Mesenchymal stem cell (in vitro differentiated cells and primary cell): ENCODE measurements at regions not wholly inside any gene's neighbourhood (a gene's known extent, or its start where the extent isn't known, plus 50 kb on each side); places are given as distances from the start of the nearest gene placed in this dataset.

Source experiments
- DNase-seq: peaks from one replicate; pipeline ENCODE4 v3.0.0-alpha.2; 2013
- H2AFZ ChIP-seq: one replicate; pipeline ENCODE4 v1.6.1; 2013; ENCODE audit warnings: low read depth, mild to moderate bottlenecking, control low read depth, inconsistent platforms, low read length, moderate library complexity
- H2AK5ac ChIP-seq: 2 replicates; pipeline ENCODE4 v1.6.1; 2013; ENCODE audit warnings: low read length, moderate library complexity, mild to moderate bottlenecking, inconsistent platforms; ENCODE audit not compliant: severe bottlenecking
- H2BK120ac ChIP-seq: one replicate; pipeline ENCODE4 v1.6.1; 2013; ENCODE audit warnings: low read depth, mild to moderate bottlenecking, inconsistent platforms, low read length, moderate library complexity
- H2BK12ac ChIP-seq, 2 experiments: one replicate each; pipeline ENCODE4 v1.6.1; 2013; ENCODE audit warnings: inconsistent platforms in 2 of 2, low read length in 2 of 2, mild to moderate bottlenecking in 2 of 2, moderate library complexity in 2 of 2, control low read depth in 1 of 2
- H2BK15ac ChIP-seq: one replicate; pipeline ENCODE4 v1.6.1; 2013; ENCODE audit warnings: mild to moderate bottlenecking, low read depth, inconsistent platforms; ENCODE audit not compliant: poor library complexity, severe bottlenecking
- H2BK5ac ChIP-seq: 2 replicates; pipeline ENCODE4 v1.6.1; 2013; ENCODE audit warnings: low read depth, mild to moderate bottlenecking, low read length, control low read depth, inconsistent platforms; ENCODE audit not compliant: poor library complexity, severe bottlenecking
- H3K14ac ChIP-seq, 2 experiments: one replicate each; pipeline ENCODE4 v1.6.1; 2013; ENCODE audit warnings: inconsistent platforms in 2 of 2, low read length in 2 of 2, control low read depth in 1 of 2, mild to moderate bottlenecking in 1 of 2, moderate library complexity in 1 of 2
- H3K18ac ChIP-seq, 2 experiments: one replicate each; pipeline ENCODE4 v1.6.1; 2013; ENCODE audit warnings: inconsistent platforms in 2 of 2, low read length in 2 of 2, control low read depth in 1 of 2, low read depth in 1 of 2, mild to moderate bottlenecking in 1 of 2
- H3K23ac ChIP-seq, 2 experiments: one replicate each; pipeline ENCODE4 v1.6.1; 2013; ENCODE audit warnings: inconsistent platforms in 2 of 2, low read length in 2 of 2, mild to moderate bottlenecking in 2 of 2, moderate library complexity in 2 of 2, control low read depth in 1 of 2
- H3K27ac ChIP-seq: 2 replicates; pipeline ENCODE4 v1.5.1; 2013; ENCODE audit warnings: mild to moderate bottlenecking, moderate library complexity, low read length, control low read depth, inconsistent platforms; ENCODE audit not compliant: poor library complexity, severe bottlenecking
- H3K27me3 ChIP-seq, 2 experiments: 2 replicates each; pipeline versions ENCODE4 v1.6.1 to v1.7.0; 2013; ENCODE audit warnings: low read length in 2 of 2, mild to moderate bottlenecking in 2 of 2, moderate library complexity in 2 of 2, control low read depth in 1 of 2, inconsistent platforms in 1 of 2; ENCODE audit not compliant: control insufficient read depth in 1 of 2, insufficient read depth in 1 of 2
- H3K36me3 ChIP-seq, 2 experiments: 2 replicates each; pipeline versions ENCODE4 v1.6.1 to v1.7.0; 2013; ENCODE audit warnings: low read length in 2 of 2, control low read depth in 1 of 2, inconsistent platforms in 1 of 2, low read depth in 1 of 2, mild to moderate bottlenecking in 1 of 2; ENCODE audit not compliant: insufficient read depth in 2 of 2, control insufficient read depth in 1 of 2
- H3K4ac ChIP-seq, 2 experiments: one replicate each; pipeline ENCODE4 v1.6.1; 2013; ENCODE audit warnings: inconsistent platforms in 2 of 2, low read length in 2 of 2, mild to moderate bottlenecking in 2 of 2, moderate library complexity in 2 of 2, control low read depth in 1 of 2, low read depth in 1 of 2
- H3K4me1 ChIP-seq: 2 replicates; pipeline ENCODE4 v1.6.1; 2013; ENCODE audit warnings: low read depth, low read length, control low read depth; ENCODE audit not compliant: control insufficient read depth, insufficient read depth
- H3K4me2 ChIP-seq: 2 replicates; pipeline ENCODE4 v1.6.1; 2013; ENCODE audit warnings: low read length, mild to moderate bottlenecking, inconsistent platforms; ENCODE audit not compliant: poor library complexity, severe bottlenecking
- H3K4me3 ChIP-seq, 2 experiments: 2 replicates each; pipeline versions ENCODE4 v1.5.1 to v1.7.0; 2013; ENCODE audit warnings: low read length in 2 of 2, mild to moderate bottlenecking in 2 of 2, control low read depth in 1 of 2, low read depth in 1 of 2; ENCODE audit not compliant: insufficient read depth in 1 of 2
- H3K79me1 ChIP-seq: replicated peaks from 2 replicates; pipeline ENCODE4 v1.6.1; 2013; ENCODE audit warnings: mild to moderate bottlenecking, control low read depth, low read length, inconsistent platforms; ENCODE audit not compliant: poor library complexity, severe bottlenecking
- H3K9ac ChIP-seq: 2 replicates; pipeline ENCODE4 v1.7.0; 2013; ENCODE audit warnings: mild to moderate bottlenecking, low read length, moderate library complexity
- H3K9me3 ChIP-seq: 2 replicates; pipeline ENCODE4 v1.7.0; 2013; ENCODE audit warnings: mild to moderate bottlenecking, low read length; ENCODE audit not compliant: control insufficient read depth
- H4K8ac ChIP-seq: one replicate; pipeline ENCODE4 v1.6.1; 2013; ENCODE audit warnings: inconsistent platforms, mild to moderate bottlenecking, low read length, moderate library complexity
- H4K91ac ChIP-seq: one replicate; pipeline ENCODE4 v1.6.1; 2013; ENCODE audit warnings: mild to moderate bottlenecking, low read length, inconsistent platforms
- WGBS: methylation state at CpG from one replicate; pipeline ENCODE4 v1.1.7; 2013; ENCODE audit warnings: mixed read lengths; 5-methylcytosine and 5-hydroxymethylcytosine counted together

GRCh38 chr1:30637183-30637980 lies 86.0 kb downstream of the MATN1 start:
- Histone ChIP-seq H3K23ac (no peak overlapping the region), H3K4me3 (no peak overlapping the region), H4K91ac (no peak overlapping the region), H3K18ac (no peak overlapping the region), H2BK15ac (no peak overlapping the region), H2AFZ (no peak overlapping the region), H2BK12ac (no peak overlapping the region), H2BK120ac (no peak overlapping the region), H2AK5ac (no peak overlapping the region), H3K14ac (no peak overlapping the region), H3K27me3 (peaks cover 4 to 10% of the 10 kb centered on the region in 2 experiments), H3K27ac (no peak overlapping the region), H3K4me2 (no peak overlapping the region), H4K8ac (no peak overlapping the region), H3K4ac (no peak overlapping the region), H2BK5ac (no peak overlapping the region), H3K9ac (no peak overlapping the region), H3K4me1 (no peaks in the 10 kb centered on the region), H3K79me1 (no peaks in the 10 kb centered on the region), H3K9me3 (no peaks in the 10 kb centered on the region), H3K36me3 (no peaks in the 10 kb centered on the region)
- 78% methylated on average over 11 of the region's 12 CpGs for WGBS
- no peak for DNase-seq

GRCh38 chr1:30636621-30637020 lies 86.8 kb downstream of the MATN1 start:
- Histone ChIP-seq H3K27me3 (peaks cover 4% of the 10 kb centered on the region in 2 experiments), H3K9ac (no peak overlapping the region), H3K4me3 (no peak overlapping the region), H2BK120ac (no peak overlapping the region), H4K8ac (no peak overlapping the region), H2BK15ac (no peak overlapping the region), H3K79me1 (no peaks in the 10 kb centered on the region), H3K23ac (no peak overlapping the region), H2BK12ac (no peak overlapping the region), H3K4me2 (no peak overlapping the region), H3K18ac (no peak overlapping the region), H2AFZ (no peak overlapping the region), H3K27ac (no peak overlapping the region), H3K9me3 (no peaks in the 10 kb centered on the region), H4K91ac (no peak overlapping the region), H3K4ac (no peak overlapping the region), H2BK5ac (no peak overlapping the region), H3K36me3 (no peaks in the 10 kb centered on the region), H3K14ac (no peak overlapping the region), H3K4me1 (no peaks in the 10 kb centered on the region), H2AK5ac (no peak overlapping the region)
- WGBS, result 81% methylated on average over 1 of the region's 5 CpGs
- DNase-seq, result no peak

GRCh38 chr1:30635391-30635975 lies 87.9 kb downstream of the MATN1 start:
- no peak for DNase-seq
- no peak overlapping the region for H2BK5ac ChIP-seq
- H2BK15ac ChIP-seq, result no peak overlapping the region
- H3K18ac ChIP-seq, result no peak overlapping the region
- no peaks in the 10 kb centered on the region for H3K4me1 ChIP-seq
- H2AK5ac ChIP-seq, result no peak overlapping the region
- H3K9me3 ChIP-seq, result no peaks in the 10 kb centered on the region
- H2BK120ac ChIP-seq, result no peak overlapping the region
- WGBS, result 59% methylated on average over 6 of the region's 8 CpGs
- H3K4me2 ChIP-seq, result no peak overlapping the region
- no peak overlapping the region for H2BK12ac ChIP-seq
- no peak overlapping the region for H4K91ac ChIP-seq
- no peak overlapping the region for H2AFZ ChIP-seq
- H3K9ac ChIP-seq, result no peak overlapping the region
- H4K8ac ChIP-seq, result no peak overlapping the region
- no peak overlapping the region for H3K27ac ChIP-seq
- peaks cover 0 to 1% of the 10 kb centered on the region in 2 experiments for H3K27me3 ChIP-seq
- no peak overlapping the region for H3K4ac ChIP-seq
- no peak overlapping the region for H3K14ac ChIP-seq
- H3K36me3 ChIP-seq, result no peaks in the 10 kb centered on the region
- H3K23ac ChIP-seq, result no peak overlapping the region
- H3K79me1 ChIP-seq, result no peaks in the 10 kb centered on the region
- no peak overlapping the region for H3K4me3 ChIP-seq

GRCh38 chr1:30634507-30634906 lies 88.9 kb downstream of the MATN1 start:
- DNase-seq, result no peak
- no peak overlapping the region for H3K4me3 ChIP-seq
- no peak overlapping the region for H3K9ac ChIP-seq
- H3K4me2 ChIP-seq, result no peak overlapping the region
- H3K79me1 ChIP-seq, result no peaks in the 10 kb centered on the region
- H3K23ac ChIP-seq, result no peak overlapping the region
- WGBS, result 89% methylated on average over 5 of the region's 5 CpGs
- no peak overlapping the region for H3K14ac ChIP-seq
- no peak overlapping the region for H4K91ac ChIP-seq
- H2BK12ac ChIP-seq, result no peak overlapping the region
- no peak overlapping the region for H3K4ac ChIP-seq
- no peak overlapping the region for H2AFZ ChIP-seq
- no peaks in the 10 kb centered on the region for H3K36me3 ChIP-seq
- H3K27ac ChIP-seq, result no peak overlapping the region
- no peak overlapping the region for H2BK120ac ChIP-seq
- no peaks in the 10 kb centered on the region for H3K27me3 ChIP-seq
- no peaks in the 10 kb centered on the region for H3K9me3 ChIP-seq
- H4K8ac ChIP-seq, result no peak overlapping the region
- H3K18ac ChIP-seq, result no peak overlapping the region
- H2BK15ac ChIP-seq, result no peak overlapping the region
- H2BK5ac ChIP-seq, result no peak overlapping the region
- no peak overlapping the region for H2AK5ac ChIP-seq
- no peaks in the 10 kb centered on the region for H3K4me1 ChIP-seq
